Activated CD4-positive, alpha-beta T cell treated with anti-CD3 and anti-CD28 coated beads, Interleukin-2, amount 50 U/mL, for 24 hours (primary cell): ENCODE measurements at regions not wholly inside any gene's neighbourhood (a gene's known extent, or its start where the extent isn't known, plus 50 kb on each side); places are given as distances from the start of the nearest gene placed in this dataset.
A peak's percentile ranks its signal among the peaks of the same experiment; 100 is the strongest.

Experiments used
- DNase-seq, 2 donors: peaks; one replicate each; pipeline ENCODE4 v3.0.0-alpha.2; 2020; ENCODE audit warnings: low read depth in 1 of 2, low spot score in 1 of 2

- no peak for DNase-seq
Measured at GRCh38 chr21:28754127-28754611, 238.5 kb downstream of the LTN1 start.

GRCh38 chr21:28752131-28752530 is 240.5 kb downstream of the LTN1 start:
- DNase-seq = no peak

GRCh38 chr21:28751176-28751575 is 241.5 kb downstream of the LTN1 start:
- DNase-seq = no peak

- DNase-seq = no peak
Measured at GRCh38 chr21:28750565-28750964, 242.1 kb downstream of the LTN1 start.

GRCh38 chr21:28749536-28749935 is 243.1 kb downstream of the LTN1 start:
- DNase-seq = no peak

GRCh38 chr21:28747464-28747863 is 245.2 kb downstream of the LTN1 start:
- DNase-seq = no peak

- DNase-seq = no peak
Measured at GRCh38 chr21:28746166-28746565, 246.5 kb downstream of the LTN1 start.

- DNase-seq = peak; percentile 24 to 56
Measured at GRCh38 chr21:28745131-28746016, 247.3 kb downstream of the LTN1 start.

- no peak for DNase-seq
Measured at GRCh38 chr21:28743723-28744122, 249.0 kb downstream of the LTN1 start.

- DNase-seq = no peak
Measured at GRCh38 chr21:28742527-28742926, 250.2 kb downstream of the LTN1 start.

GRCh38 chr21:28740125-28740524 is 252.6 kb downstream of the LTN1 start:
- no peak for DNase-seq

GRCh38 chr21:28738882-28739281 is 253.8 kb downstream of the LTN1 start:
- DNase-seq = no peak

GRCh38 chr21:28738420-28738704 is 254.3 kb downstream of the LTN1 start:
- no peak for DNase-seq

GRCh38 chr21:28737674-28738419 is 254.8 kb downstream of the LTN1 start:
- DNase-seq = no peak

- no peak for DNase-seq
Measured at GRCh38 chr21:28734522-28735175, 258.0 kb downstream of the LTN1 start.

GRCh38 chr21:28731700-28732321 is 260.9 kb downstream of the LTN1 start:
- no peak for DNase-seq

GRCh38 chr21:28729887-28730286 is 262.8 kb downstream of the LTN1 start:
- no peak for DNase-seq

GRCh38 chr21:28727809-28728208 is 264.9 kb downstream of the LTN1 start:
- DNase-seq = no peak

GRCh38 chr21:28725396-28725795 is 267.3 kb downstream of the LTN1 start:
- no peak for DNase-seq

GRCh38 chr21:28723646-28724045 is 269.0 kb downstream of the LTN1 start:
- no peak for DNase-seq

GRCh38 chr21:28719723-28720122 is 273.0 kb downstream of the LTN1 start:
- no peak for DNase-seq
